Fibroblast of skin of right quadriceps (primary cell): ENCODE measurements at regions not wholly inside any gene's neighbourhood (a gene's known extent, or its start where the extent isn't known, plus 50 kb on each side); places are given as distances from the start of the nearest gene placed in this dataset.

ENCODE experiments used
- DNase-seq: peaks from one replicate; pipeline ENCODE4 v3.0.0-alpha.2; 2013

GRCh38 chr20:22366631-22367030 lies 217.7 kb downstream of the FOXA2 start:
- no peak for DNase-seq

GRCh38 chr20:22354647-22355046 lies 229.7 kb downstream of the FOXA2 start:
- no peak for DNase-seq

DNA sequence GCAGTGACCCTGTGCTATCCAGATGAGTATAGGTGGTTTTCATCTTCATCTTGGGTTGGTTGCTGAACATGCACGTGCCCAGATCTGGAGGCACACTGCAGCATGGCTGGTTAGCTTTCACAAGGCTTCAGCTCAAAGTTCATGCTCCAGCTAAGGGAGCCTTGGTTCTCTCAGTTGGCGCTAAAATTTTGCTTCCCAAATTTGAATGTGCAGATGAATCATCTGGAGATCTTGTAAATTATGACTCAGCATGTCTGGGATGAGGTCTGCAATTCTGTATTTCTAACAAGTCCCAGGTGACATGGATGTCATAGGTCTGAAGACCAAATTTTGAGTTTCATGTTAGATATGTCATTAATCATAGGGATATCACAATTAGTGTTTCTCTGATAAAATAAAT lies 230.8 kb downstream of the FOXA2 start:
- no peak for DNase-seq

DNA sequence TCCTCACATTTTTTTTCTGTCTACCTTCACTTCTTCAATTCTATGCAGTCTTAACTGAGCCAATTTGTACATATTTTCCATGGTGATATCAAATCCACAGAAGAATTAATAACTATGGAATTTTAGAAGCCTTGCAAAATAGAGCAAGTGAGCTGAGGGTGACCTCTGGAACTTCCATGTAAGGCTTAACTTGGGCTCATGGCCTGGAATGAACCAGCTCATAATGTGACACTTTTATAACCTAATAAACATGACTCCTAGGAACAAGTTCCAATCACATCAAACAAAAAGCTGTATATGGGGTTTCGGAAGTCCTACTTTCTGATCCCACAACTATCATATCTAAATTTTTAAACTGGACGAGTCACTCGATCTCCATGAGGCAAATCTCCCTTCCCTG lies 232.4 kb downstream of the FOXA2 start:
- DNase-seq, result no peak

GRCh38 chr20:22350624-22351023 lies 233.7 kb downstream of the FOXA2 start:
- DNase-seq, result no peak

DNA sequence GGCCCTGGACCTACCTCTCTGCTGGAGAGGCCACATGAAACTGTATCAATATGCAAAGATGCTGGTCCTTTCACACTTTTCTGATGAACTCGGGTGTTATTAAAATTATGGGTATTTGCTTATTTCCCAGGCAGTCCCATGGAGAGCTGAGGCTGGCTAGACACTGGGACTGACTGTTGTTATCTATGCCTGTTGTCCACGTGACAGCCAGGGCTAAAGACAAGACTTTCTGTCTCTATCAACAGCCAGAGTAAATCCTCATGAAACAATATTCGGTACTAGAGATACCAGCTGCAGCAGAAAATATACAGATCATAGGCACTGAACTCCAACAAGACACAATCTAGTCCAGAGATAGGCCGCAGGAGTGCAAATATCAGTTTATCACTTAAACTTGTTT lies 236.4 kb downstream of the FOXA2 start:
- DNase-seq, result no peak

DNA sequence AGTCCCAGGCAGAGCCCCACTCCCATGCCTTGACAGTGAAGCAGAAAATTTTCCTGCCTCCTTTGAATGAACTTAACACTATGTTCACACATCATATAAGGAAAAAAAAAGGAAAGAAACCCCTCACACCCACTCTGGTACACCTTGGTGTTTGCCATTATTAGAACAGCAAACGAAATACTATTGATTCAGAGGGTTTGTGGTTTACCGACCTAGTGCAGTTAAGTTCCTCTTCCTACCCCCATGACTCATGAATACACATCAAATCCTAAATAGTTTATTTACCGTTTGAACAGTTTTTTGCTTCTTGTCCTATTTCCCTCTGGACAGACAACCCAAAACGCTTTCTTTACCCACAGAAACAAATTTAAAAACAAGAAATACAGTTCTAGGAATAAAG lies 237.7 kb downstream of the FOXA2 start:
- no peak for DNase-seq

DNA sequence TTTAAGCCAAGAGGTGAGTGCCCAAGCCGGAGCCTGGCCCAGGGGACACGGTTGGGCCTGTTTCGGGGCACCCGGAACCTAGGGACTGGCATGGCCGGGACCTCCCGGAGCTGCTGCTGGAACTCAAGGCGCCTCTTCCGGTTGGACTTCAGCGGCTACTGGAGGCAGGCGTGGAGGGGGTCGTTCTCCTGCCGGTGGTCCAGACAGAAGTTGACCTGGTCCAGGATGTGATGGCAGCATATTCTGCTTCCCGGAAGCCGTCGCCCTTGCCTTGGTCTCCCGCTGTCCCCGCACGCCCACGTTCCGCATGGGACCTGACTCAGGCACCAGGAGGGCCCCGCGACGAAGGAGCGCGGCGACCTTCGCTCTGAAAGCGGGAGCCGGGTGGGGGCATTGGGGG lies 240.8 kb downstream of the FOXA2 start:
- DNase-seq, result no peak

GRCh38 chr20:22342410-22342809 lies 242.0 kb downstream of the FOXA2 start:
- no peak for DNase-seq

DNA sequence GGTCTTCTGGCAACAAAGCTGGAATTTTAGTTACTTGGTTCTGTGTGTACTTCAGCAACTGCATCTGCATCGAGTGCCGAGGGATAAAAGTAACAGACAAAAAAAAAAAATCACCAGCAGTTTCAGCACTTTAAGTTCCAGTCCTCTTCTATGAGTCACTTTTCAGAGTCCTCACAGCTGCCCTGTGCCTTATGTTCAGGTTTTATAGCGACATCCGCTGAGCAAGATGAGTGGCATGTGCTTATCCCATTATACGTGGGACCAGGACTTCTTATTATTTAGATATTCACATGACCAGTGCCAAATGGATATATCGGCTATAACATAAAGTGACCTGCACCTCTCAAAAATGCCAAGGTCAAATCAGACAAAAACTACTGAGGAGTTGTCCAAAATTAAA lies 242.9 kb downstream of the FOXA2 start:
- DNase-seq, result peak; percentile 9

- no peak for DNase-seq
Observed at GRCh38 chr20:22339946-22340345, 244.4 kb downstream of the FOXA2 start.

DNA sequence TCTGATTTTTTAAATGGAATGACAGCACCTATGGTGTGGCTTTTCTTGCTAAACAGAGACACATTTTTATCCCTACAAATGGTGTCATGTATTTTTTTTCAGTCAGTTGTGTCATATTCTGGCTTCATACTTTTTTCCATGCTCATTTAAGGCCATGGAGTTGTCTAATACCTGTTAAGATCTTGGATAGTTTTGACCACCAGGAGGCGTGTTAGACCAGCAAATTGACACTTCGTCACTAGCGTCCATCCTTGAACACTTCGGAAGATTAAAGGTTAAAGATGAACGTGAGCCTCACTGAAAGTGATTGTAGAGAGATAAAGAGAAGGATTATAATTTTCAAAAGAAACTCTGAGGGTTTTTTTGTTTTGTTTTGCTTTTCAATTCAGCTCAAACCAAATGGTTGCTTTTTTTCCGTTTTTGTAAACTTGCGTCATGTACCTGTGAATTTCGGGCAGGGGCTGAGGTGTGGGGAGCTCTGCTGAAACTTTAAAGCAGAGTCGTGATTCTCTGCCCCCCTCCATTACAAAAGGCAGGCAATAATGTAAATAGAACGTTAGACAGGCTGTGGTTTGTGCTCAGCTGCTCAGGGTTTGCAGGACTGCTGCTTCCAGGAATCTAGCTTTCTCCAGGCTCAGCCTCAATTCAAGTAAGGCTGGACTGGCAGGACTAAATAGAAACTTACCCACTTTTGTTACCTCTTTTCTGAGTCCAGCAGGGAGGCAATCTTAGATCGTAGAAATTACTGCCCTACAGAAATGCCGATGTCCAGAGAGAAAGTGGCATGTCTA lies 245.1 kb downstream of the FOXA2 start:
- DNase-seq, result peak; percentile 52

DNA sequence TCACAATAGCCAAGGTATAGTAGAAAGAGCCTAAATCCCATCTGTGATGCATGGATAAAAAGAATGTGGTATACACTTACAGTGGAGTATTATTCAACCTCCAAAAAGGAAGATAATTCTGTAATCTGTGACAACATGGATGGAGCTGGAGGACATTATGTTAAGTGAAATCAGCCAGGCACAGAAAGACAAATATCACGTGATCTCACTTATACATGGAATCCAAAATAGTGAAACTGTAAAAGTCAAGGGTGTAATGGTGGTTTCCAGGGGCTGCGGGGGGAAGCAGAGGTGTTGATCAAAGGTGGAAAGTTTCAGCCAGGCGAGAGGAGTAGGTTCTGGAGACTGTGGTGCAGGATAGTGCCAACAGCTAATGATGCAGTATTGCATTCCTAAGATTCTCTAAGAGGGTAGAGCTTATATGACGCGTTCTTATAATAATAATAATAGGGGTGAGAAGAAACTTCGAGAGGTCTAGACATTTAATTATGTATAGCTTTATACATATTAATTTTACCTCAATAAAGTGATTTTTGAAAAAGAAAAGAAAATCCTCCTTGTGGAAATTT lies 246.1 kb downstream of the FOXA2 start:
- no peak for DNase-seq

GRCh38 chr20:22335210-22335609 lies 249.2 kb downstream of the FOXA2 start:
- no peak for DNase-seq

DNA sequence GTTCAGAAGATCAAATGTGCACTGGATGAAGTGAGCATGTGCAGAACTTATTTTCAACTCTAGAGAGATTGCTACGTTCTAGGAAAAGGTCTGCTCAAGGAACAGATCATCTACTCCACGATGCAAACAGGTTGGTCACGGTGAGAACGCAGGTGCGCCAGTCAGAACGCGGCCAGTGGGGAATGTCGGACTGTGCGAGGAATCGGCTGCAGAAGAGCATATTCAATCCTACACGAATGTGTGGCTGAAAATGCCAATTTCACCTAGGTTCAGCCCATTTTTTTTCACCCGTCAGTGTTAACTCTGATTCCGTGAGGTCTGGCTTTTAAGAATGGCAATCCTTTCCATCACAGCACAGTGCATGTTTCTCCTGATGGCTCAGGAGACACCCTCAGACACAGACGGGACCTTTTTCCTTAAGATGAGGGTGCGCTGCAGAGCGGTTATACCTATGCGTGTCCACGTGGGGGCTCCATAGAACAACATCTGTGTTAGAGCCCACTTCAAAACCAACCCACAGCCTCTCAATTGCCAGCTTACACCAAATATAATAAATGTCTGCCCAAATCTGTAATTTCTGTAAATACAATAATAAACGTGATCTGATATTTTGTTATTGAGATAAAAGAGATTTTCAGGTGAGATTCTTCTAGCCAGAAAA lies 250.4 kb downstream of the FOXA2 start:
- DNase-seq, result peak; percentile 39

- DNase-seq, result no peak
Observed at GRCh38 chr20:22324505-22324904, 259.9 kb downstream of the FOXA2 start.

GRCh38 chr20:22322513-22322912 lies 261.9 kb downstream of the FOXA2 start:
- DNase-seq, result no peak

- DNase-seq, result no peak
Observed at GRCh38 chr20:22321191-22321590, 263.2 kb downstream of the FOXA2 start.

- DNase-seq, result no peak
Observed at GRCh38 chr20:22320245-22320915, 264.0 kb downstream of the FOXA2 start.

DNA sequence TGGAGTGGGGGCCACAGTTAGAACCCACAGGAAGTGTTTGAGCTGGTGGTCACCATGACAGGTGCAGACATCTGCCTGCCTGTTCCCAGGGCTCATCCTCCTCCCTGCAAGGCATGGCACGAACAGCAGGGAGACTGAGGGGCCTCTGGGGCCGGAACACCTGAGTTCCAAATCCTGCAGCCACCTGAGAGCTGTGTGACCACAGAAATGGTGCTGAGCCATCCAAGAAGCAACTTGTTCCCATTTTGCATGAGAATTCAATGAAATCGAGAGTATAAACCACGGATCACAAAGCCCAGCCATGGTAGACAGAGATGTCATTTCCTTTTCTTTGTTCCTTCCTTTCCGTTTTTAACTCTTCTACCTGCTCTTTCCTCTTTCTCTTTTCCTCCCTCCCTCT lies 268.6 kb downstream of the FOXA2 start:
- no peak for DNase-seq

DNA sequence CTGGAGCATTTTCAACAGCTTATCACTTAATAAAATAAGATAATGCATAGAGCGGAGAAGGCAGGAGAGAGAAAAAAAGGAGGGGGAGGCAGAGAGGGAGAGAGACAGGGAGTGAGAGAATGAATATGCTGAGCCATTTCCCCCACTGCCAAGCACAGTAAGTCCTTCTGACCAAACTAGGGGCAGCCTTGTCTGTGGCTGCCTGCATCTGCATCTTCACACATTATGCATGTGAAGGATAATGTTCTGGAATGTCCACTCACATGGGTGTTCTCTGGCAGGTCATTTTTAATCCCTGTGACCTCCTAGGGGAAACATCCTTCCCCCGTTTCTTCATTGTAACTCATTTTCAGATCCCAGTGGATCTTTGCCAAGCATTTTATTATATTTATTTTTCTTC lies 269.3 kb downstream of the FOXA2 start:
- no peak for DNase-seq

GRCh38 chr20:22312744-22313346 lies 271.5 kb downstream of the FOXA2 start:
- DNase-seq, result peak; percentile 22

DNA sequence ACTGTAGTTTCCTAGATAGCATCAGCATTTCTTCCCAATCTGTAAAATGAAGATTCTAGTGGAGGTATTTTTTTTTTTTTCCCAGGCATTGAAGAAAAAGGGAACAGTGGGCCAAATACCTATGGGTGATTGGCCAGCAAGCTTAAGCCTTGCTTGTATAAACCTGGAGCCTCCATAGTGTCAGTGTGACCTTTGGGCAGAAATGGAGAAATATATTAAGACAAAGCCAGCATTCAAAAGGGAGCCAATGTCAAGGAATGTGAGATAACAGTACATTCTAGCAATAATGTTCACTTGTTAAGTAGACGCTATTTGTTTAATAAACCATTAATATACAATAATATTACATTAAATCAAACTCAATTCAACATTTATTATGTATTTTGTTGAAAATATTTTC lies 275.4 kb downstream of the FOXA2 start:
- DNase-seq, result no peak
